Cardiac muscle cell (in vitro differentiated cells and primary cell): ENCODE measurements at regions not wholly inside any gene's neighbourhood (a gene's known extent, or its start where the extent isn't known, plus 50 kb on each side); places are given as distances from the start of the nearest gene placed in this dataset.

Source experiments
- DNase-seq, 2 donors: peaks; one replicate each; pipeline versions ENCODE4 v3.0.0 to v3.0.0-alpha.2; 2010 to 2017; ENCODE audit warnings: low read depth in 1 of 2, low spot score in 1 of 2
- H3K27ac ChIP-seq: fragments of 200-600 bp; sonication (generic); 2 replicates; pipeline ENCODE4 v1.5.1; 2016
- H3K27me3 ChIP-seq: fragments of 200-600 bp; sonication (generic); 2 replicates; pipeline ENCODE4 v1.6.0; 2016; ENCODE audit warnings: control low read depth
- H3K36me3 ChIP-seq: fragments of 200-600 bp; sonication (generic); 2 replicates; pipeline ENCODE4 v1.5.1; 2016; ENCODE audit warnings: control low read depth
- H3K4me1 ChIP-seq: fragments of 200-600 bp; sonication (generic); 2 replicates; pipeline ENCODE4 v1.8.1; 2017; ENCODE audit warnings: low read depth, mild to moderate bottlenecking, mixed run types
- H3K4me3 ChIP-seq: fragments of 200-600 bp; sonication (generic); 2 replicates; pipeline ENCODE4 v1.5.1; 2016; ENCODE audit warnings: mild to moderate bottlenecking
- H3K9me3 ChIP-seq: fragments of 200-600 bp; sonication (generic); 2 replicates; pipeline ENCODE4 v1.5.1; 2017; ENCODE audit warnings: low read depth, mild to moderate bottlenecking, control low read depth
- TF ChIP-seq, protein P1 (sequence below): IDR thresholded peaks from 2 replicates; pipeline ENCODE4 v1.5.1; 2012; ENCODE audit warnings: low read depth, mild to moderate bottlenecking, low read length

DNA sequence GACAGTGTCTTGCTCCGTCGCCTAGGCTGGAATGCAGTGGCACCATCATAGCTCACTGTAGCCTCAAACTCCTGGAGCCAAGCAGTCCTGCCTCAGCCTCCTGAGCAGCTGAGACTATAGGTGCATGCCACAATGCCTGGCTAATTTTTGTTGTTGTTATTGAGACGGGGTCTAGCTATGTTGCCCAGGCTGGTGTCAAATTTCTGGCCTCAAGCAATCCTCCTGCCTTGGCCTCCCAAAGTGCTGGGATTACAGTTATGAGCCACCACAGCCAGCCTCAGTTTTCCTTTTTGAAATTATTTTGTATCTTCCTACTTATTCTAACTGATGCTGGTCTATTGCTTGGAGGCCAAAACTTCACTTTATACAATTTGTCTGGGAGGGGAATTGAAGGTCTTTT lies 436.1 kb downstream of the UTRN start:
- no peaks in the 10 kb centered on the region for H3K36me3 ChIP-seq
- H3K4me3 ChIP-seq, result no peak overlapping the region
- no peaks in the 10 kb centered on the region for H3K27me3 ChIP-seq
- no peak overlapping the region for H3K27ac ChIP-seq
- H3K4me1 ChIP-seq, result peaks cover 4% of the 10 kb centered on the region
- DNase-seq, result no peak
- H3K9me3 ChIP-seq, result no peaks in the 10 kb centered on the region
- TF ChIP-seq, protein P1, sequence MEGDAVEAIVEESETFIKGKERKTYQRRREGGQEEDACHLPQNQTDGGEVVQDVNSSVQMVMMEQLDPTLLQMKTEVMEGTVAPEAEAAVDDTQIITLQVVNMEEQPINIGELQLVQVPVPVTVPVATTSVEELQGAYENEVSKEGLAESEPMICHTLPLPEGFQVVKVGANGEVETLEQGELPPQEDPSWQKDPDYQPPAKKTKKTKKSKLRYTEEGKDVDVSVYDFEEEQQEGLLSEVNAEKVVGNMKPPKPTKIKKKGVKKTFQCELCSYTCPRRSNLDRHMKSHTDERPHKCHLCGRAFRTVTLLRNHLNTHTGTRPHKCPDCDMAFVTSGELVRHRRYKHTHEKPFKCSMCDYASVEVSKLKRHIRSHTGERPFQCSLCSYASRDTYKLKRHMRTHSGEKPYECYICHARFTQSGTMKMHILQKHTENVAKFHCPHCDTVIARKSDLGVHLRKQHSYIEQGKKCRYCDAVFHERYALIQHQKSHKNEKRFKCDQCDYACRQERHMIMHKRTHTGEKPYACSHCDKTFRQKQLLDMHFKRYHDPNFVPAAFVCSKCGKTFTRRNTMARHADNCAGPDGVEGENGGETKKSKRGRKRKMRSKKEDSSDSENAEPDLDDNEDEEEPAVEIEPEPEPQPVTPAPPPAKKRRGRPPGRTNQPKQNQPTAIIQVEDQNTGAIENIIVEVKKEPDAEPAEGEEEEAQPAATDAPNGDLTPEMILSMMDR, result no peak

DNA sequence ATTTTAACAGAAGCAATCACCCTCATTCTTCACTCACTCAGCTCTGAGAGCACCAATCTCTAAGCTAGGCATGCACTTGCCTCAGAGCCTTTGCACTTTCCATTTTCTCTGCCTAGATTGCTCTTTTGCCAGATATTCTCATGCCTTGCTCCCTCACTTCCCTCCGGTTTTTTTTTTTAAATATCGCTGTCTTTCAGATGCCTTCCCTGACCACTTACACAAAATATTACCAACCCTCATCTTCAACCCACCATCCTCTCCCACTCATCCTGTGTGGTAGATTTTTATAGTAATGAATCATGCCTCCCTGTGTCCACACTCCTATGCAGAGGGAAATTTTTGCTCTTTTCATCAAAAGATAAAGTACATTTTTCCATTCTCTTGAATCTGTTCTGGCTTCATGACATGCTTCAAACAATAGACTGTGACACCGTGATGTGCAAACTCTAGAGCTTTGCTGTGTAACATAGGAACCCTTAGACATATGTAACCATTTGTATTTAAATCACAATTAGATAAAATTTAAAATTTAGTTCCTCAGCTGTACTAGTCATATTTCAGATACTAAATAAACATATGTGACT lies 437.1 kb downstream of the UTRN start:
- H3K4me1 ChIP-seq, result peaks cover 4% of the 10 kb centered on the region
- TF ChIP-seq, protein P1, result no peak
- no peaks in the 10 kb centered on the region for H3K9me3 ChIP-seq
- no peak overlapping the region for H3K4me3 ChIP-seq
- DNase-seq, result peak in 1 of 2 donors; percentile 30
- no peaks in the 10 kb centered on the region for H3K36me3 ChIP-seq
- H3K27me3 ChIP-seq, result no peaks in the 10 kb centered on the region
- H3K27ac ChIP-seq, result peak overlapping the region; percentile 32

DNA sequence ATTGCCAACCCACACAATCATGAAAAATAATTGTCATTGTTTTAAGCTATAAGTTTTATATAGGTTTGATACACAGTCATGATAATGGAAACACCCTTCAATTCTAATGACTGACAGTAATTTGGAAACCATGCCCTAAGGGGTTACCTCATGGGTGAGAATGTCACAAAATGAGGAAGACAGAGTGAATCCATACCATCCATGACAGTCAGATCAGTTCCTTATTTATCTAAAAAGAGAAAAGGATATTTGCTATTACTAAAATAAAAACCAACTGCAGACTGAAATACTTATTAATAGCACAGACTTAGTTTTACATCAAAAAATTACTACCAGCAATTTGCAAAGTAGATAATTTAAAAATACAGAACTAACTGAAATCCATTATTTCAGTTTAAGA lies 437.8 kb downstream of the UTRN start:
- Histone ChIP-seq H3K27ac (no peak overlapping the region), H3K9me3 (no peaks in the 10 kb centered on the region), H3K36me3 (no peaks in the 10 kb centered on the region), H3K4me1 (peaks cover 4% of the 10 kb centered on the region), H3K4me3 (no peak overlapping the region), H3K27me3 (no peaks in the 10 kb centered on the region)
- DNase-seq, result no peak
- TF ChIP-seq, protein P1, result no peak

DNA sequence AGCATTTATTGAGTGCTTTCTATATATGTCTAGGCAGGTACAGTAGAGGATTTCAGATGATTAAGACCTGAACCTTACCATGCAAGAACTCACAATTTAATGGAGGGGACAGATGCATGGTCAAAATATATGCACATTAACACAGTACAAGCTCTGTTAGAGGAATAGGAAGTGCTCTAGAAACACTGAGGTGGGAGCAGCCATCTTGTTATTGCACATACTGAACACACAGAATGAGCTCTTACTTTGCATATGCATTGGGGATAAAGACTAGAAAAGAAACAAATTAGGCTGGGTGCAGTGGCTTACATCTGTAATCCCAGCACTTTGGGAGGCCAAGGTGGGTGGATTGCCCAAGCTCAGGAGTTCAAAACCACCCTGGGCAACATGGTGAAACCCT lies 438.3 kb downstream of the UTRN start:
- DNase-seq, result no peak
- TF ChIP-seq, protein P1, result no peak
- Histone ChIP-seq H3K27me3 (no peaks in the 10 kb centered on the region), H3K4me1 (peaks cover 4% of the 10 kb centered on the region), H3K27ac (no peak overlapping the region), H3K4me3 (no peak overlapping the region), H3K9me3 (no peaks in the 10 kb centered on the region), H3K36me3 (no peaks in the 10 kb centered on the region)

DNA sequence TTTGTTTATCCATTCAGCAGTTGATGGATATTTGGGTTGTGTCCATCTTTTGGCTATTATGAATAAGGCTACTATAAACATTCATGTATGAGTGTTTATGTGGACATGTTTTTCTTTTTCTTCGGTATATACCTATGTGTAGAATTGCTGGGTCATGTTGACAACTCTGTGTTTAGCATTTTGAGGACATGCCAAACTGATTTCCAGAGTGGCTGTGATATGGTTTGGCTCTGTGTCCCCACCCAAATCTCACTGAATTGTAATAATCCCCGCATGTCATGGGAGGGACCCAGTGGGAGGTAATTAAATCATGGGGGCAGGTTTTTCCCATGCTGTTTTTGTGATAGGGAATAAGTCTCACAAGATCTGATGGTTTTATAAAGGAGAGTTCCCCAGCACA lies 439.7 kb downstream of the UTRN start:
- Histone ChIP-seq H3K9me3 (no peaks in the 10 kb centered on the region), H3K4me3 (no peak overlapping the region), H3K27ac (no peak overlapping the region), H3K36me3 (no peaks in the 10 kb centered on the region), H3K4me1 (peaks cover 11% of the 10 kb centered on the region), H3K27me3 (no peaks in the 10 kb centered on the region)
- TF ChIP-seq, protein P1, result no peak
- DNase-seq, result no peak
